ENCODE measurements at regions not wholly inside any gene's neighbourhood (a gene's known extent, or its start where the extent isn't known, plus 50 kb on each side); places are given as distances from the start of the nearest gene placed in this dataset.
"Not testable (repeated sequence)": the region's sequence is repeated elsewhere in the genome, so short reads cannot be mapped to it uniquely, and the experiment has no call there.

- Mint-ChIP-seq H3K27ac (no peak overlapping the region), H3K27me3 (peaks cover 0 to 5% (median 0%) of the 10 kb centered on the region in 5 donors), H3K36me3 (no peaks in the 10 kb centered on the region), H3K4me3 (no peak overlapping the region), H3K9me3 (peaks cover 0 to 3% (median 0%) of the 10 kb centered on the region in 9 donors), H3K4me1 (no peaks in the 10 kb centered on the region)
- ATAC-seq, result no peak
- no peak for DNase-seq
- POLR2A ChIA-PET, result no interaction called here
Measured at GRCh38 chrX:128759177-128759576, 707.0 kb upstream of the ACTRT1 start.

- Mint-ChIP-seq H3K27ac (no peak overlapping the region), H3K4me3 (no peak overlapping the region), H3K9me3 (peaks cover 0 to 3% (median 0%) of the 10 kb centered on the region in 9 donors), H3K4me1 (no peaks in the 10 kb centered on the region), H3K27me3 (no peaks in the 10 kb centered on the region), H3K36me3 (no peaks in the 10 kb centered on the region)
- ATAC-seq, result no peak
- POLR2A ChIA-PET, result no interaction called here
- DNase-seq, result no peak
Measured at GRCh38 chrX:128754130-128754529, 701.9 kb upstream of the ACTRT1 start.

GRCh38 chrX:128739539-128739938 is 687.3 kb upstream of the ACTRT1 start:
- DNase-seq, result no peak
- ATAC-seq, result no peak
- Mint-ChIP-seq H3K27me3 (no peaks in the 10 kb centered on the region), H3K9me3 (peaks cover 0 to 2% (median 0%) of the 10 kb centered on the region in 9 donors), H3K27ac (no peak overlapping the region), H3K4me3 (no peak overlapping the region), H3K36me3 (no peaks in the 10 kb centered on the region), H3K4me1 (no peaks in the 10 kb centered on the region)
- POLR2A ChIA-PET, result no interaction called here

GRCh38 chrX:128728943-128729342 is 676.7 kb upstream of the ACTRT1 start:
- no peak for ATAC-seq
- POLR2A ChIA-PET, result no interaction called here
- H3K9me3 Mint-ChIP-seq, result peaks cover 0 to 8% (median 3%) of the 10 kb centered on the region in 9 donors
- no peak for DNase-seq
- no peaks in the 10 kb centered on the region for H3K36me3 Mint-ChIP-seq
- H3K27me3 Mint-ChIP-seq, result no peaks in the 10 kb centered on the region
- H3K27ac Mint-ChIP-seq, result no peak overlapping the region
- H3K4me3 Mint-ChIP-seq, result no peak overlapping the region
- no peaks in the 10 kb centered on the region for H3K4me1 Mint-ChIP-seq

GRCh38 chrX:128717635-128718578 is 665.7 kb upstream of the ACTRT1 start:
- POLR2A ChIA-PET, result no interaction called here
- Mint-ChIP-seq H3K36me3 (no peaks in the 10 kb centered on the region), H3K27ac (no peak overlapping the region), H3K9me3 (peaks cover 0 to 2% (median 0%) of the 10 kb centered on the region in 9 donors), H3K4me3 (no peak overlapping the region), H3K4me1 (no peaks in the 10 kb centered on the region), H3K27me3 (no peaks in the 10 kb centered on the region)
- DNase-seq (no peak), ATAC-seq (no peak)

- peaks cover 0 to 1% (median 0%) of the 10 kb centered on the region in 4 donors for H3K4me1 Mint-ChIP-seq
- H3K9me3 Mint-ChIP-seq, result peaks cover 0 to 2% (median 0%) of the 10 kb centered on the region in 9 donors
- no peak overlapping the region for H3K27ac Mint-ChIP-seq
- no peak overlapping the region for H3K4me3 Mint-ChIP-seq
- POLR2A ChIA-PET, result no interaction called here
- no peaks in the 10 kb centered on the region for H3K36me3 Mint-ChIP-seq
- no peak for DNase-seq
- ATAC-seq, result no peak
- peaks cover 0 to 5% (median 0%) of the 10 kb centered on the region in 5 donors for H3K27me3 Mint-ChIP-seq
Measured at GRCh38 chrX:128714425-128714824, 662.2 kb upstream of the ACTRT1 start.

GRCh38 chrX:128699716-128700285 is 647.6 kb upstream of the ACTRT1 start:
- POLR2A ChIA-PET, result no interaction called here
- Mint-ChIP-seq H3K4me3 (no peak overlapping the region), H3K36me3 (no peaks in the 10 kb centered on the region), H3K27me3 (no peaks in the 10 kb centered on the region), H3K4me1 (no peaks in the 10 kb centered on the region), H3K27ac (no peak overlapping the region), H3K9me3 (no peaks in the 10 kb centered on the region)
- DNase-seq (no peak), ATAC-seq (no peak)

- Mint-ChIP-seq H3K4me1 (no peaks in the 10 kb centered on the region), H3K4me3 (no peak overlapping the region), H3K27me3 (no peaks in the 10 kb centered on the region), H3K27ac (no peak overlapping the region), H3K36me3 (no peaks in the 10 kb centered on the region), H3K9me3 (no peaks in the 10 kb centered on the region)
- DNase-seq, result no peak
- POLR2A ChIA-PET, result no interaction called here
- no peak for ATAC-seq
Measured at GRCh38 chrX:128698573-128699181, 646.5 kb upstream of the ACTRT1 start.

GRCh38 chrX:128691872-128692271 is 639.7 kb upstream of the ACTRT1 start:
- Mint-ChIP-seq H3K36me3 (no peaks in the 10 kb centered on the region), H3K27me3 (no peaks in the 10 kb centered on the region), H3K9me3 (peaks cover 0 to 3% (median 0%) of the 10 kb centered on the region in 9 donors), H3K4me1 (no peaks in the 10 kb centered on the region), H3K27ac (no peak overlapping the region), H3K4me3 (no peak overlapping the region)
- POLR2A ChIA-PET, result no interaction called here
- DNase-seq, result no peak
- no peak for ATAC-seq

- no peaks in the 10 kb centered on the region for H3K27me3 Mint-ChIP-seq
- H3K4me3 Mint-ChIP-seq, result no peak overlapping the region
- H3K27ac Mint-ChIP-seq, result no peak overlapping the region
- ATAC-seq, result no peak
- no peaks in the 10 kb centered on the region for H3K4me1 Mint-ChIP-seq
- POLR2A ChIA-PET, result no interaction called here
- no peak for DNase-seq
- no peaks in the 10 kb centered on the region for H3K36me3 Mint-ChIP-seq
- H3K9me3 Mint-ChIP-seq, result peaks cover 0 to 5% (median 1%) of the 10 kb centered on the region in 9 donors
Measured at GRCh38 chrX:128685387-128685786, 633.2 kb upstream of the ACTRT1 start.

GRCh38 chrX:128676651-128677050 is 624.4 kb upstream of the ACTRT1 start:
- no peak for DNase-seq
- no peak overlapping the region for H3K4me3 Mint-ChIP-seq
- no peak for ATAC-seq
- no peaks in the 10 kb centered on the region for H3K36me3 Mint-ChIP-seq
- H3K4me1 Mint-ChIP-seq, result no peaks in the 10 kb centered on the region
- H3K27me3 Mint-ChIP-seq, result peaks cover 0 to 2% (median 0%) of the 10 kb centered on the region in 5 donors
- peaks cover 0 to 4% (median 0%) of the 10 kb centered on the region in 9 donors for H3K9me3 Mint-ChIP-seq
- H3K27ac Mint-ChIP-seq, result no peak overlapping the region
- POLR2A ChIA-PET, result no interaction called here

GRCh38 chrX:128674326-128675086 is 622.3 kb upstream of the ACTRT1 start:
- ATAC-seq, DNase-seq, H3K27ac Mint-ChIP-seq, H3K36me3 Mint-ChIP-seq, H3K9me3 Mint-ChIP-seq, H3K4me1 Mint-ChIP-seq, H3K27me3 Mint-ChIP-seq, POLR2A ChIA-PET, H3K4me3 Mint-ChIP-seq: not testable (repeated sequence)

- Mint-ChIP-seq H3K9me3 (peaks cover 0 to 15% (median 4%) of the 10 kb centered on the region in 9 donors), H3K4me3 (no peak overlapping the region), H3K36me3 (peaks cover 0 to 5% (median 0%) of the 10 kb centered on the region in 3 donors), H3K4me1 (no peaks in the 10 kb centered on the region), H3K27ac (no peak overlapping the region), H3K27me3 (peaks cover 0 to 2% (median 0%) of the 10 kb centered on the region in 5 donors)
- DNase-seq (no peak), ATAC-seq (no peak)
- POLR2A ChIA-PET, result no interaction called here
Measured at GRCh38 chrX:128664211-128664610, 612.0 kb upstream of the ACTRT1 start.
